Activated CD4-positive, alpha-beta T cell treated with anti-CD3 and anti-CD28 coated beads for 48 hours (primary cell): ENCODE measurements at regions not wholly inside any gene's neighbourhood (a gene's known extent, or its start where the extent isn't known, plus 50 kb on each side); places are given as distances from the start of the nearest gene placed in this dataset.

Experiments used
- DNase-seq: peaks from one replicate; pipeline ENCODE4 v3.0.0-alpha.2; 2020

DNA sequence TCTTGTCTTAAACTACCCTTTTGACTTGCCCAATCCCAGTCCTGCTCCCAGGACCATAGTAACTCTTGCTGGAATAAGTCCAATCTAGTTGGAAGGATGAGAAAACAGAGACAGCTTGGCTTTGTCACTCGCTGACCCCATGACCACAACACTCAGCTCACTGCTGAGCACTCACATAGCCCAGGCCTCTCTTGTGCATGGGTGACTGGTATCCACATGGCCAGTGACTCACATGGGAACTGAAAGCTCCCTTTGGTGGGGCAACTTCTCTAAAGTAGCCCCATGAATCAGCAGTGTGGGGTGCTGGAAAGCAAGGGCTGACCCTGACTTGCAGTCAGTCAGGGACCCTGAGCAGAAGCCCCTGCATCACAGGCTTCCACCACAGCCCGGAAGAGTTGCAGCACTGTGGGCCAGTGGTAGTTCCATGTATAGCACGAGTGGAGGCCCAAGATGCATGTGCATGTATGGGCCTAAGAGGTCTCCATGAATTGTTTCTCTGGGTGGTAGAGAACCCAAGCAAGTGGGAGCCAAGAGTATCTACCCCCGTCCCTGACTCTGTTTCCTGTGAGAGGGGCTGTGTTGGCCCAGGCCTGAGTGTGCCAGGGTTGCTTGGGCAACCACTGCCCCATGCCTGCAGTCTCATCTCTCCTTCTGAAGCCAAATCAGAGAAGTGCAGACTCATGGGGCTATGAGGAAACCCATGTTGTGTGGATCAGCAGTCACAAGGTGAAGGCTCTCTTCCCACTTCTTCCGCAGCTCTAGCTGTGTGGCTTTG lies 62.1 kb upstream of the XCR1 start:
- DNase-seq = peak; percentile 55

GRCh38 chr3:46087871-46088270 lies 60.6 kb upstream of the XCR1 start:
- DNase-seq = no peak

DNA sequence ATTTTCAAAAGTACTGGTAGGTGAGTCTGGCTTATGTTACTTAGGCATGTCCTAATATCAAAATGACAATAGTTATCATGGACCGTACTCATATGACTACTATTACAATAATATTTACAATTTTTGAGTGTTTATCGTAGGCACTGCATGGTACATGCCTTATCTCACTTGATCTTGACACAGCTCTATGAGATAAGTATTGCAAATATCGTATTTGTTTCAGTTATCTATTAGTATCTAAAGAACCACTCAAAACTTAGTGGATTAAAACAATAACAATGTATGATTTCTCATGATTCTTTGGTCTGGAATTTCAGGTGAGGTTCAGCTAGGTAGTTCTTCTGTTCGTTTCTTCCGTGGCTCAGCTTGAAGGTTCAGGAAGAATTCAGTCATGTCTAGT lies 59.7 kb upstream of the XCR1 start:
- no peak for DNase-seq

DNA sequence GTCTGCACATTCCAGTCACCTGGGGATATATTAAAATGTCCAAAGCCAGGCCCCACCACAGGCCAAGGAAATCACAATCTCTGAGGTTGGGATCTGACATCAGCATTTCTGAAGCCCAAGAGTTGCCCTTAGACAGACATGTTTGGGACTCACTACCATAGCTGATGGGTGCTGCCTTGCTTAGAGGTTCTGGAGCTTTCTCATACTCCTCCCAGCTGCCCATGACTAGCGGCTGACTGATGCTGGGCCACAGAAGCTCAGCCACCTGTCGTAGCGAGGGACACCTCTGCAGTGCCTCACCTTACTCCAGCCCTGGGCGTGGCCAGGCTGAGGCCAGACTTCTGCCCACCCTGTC lies 58.8 kb upstream of the XCR1 start:
- DNase-seq = no peak

GRCh38 chr3:46085421-46086082 lies 58.3 kb upstream of the XCR1 start:
- no peak for DNase-seq

DNA sequence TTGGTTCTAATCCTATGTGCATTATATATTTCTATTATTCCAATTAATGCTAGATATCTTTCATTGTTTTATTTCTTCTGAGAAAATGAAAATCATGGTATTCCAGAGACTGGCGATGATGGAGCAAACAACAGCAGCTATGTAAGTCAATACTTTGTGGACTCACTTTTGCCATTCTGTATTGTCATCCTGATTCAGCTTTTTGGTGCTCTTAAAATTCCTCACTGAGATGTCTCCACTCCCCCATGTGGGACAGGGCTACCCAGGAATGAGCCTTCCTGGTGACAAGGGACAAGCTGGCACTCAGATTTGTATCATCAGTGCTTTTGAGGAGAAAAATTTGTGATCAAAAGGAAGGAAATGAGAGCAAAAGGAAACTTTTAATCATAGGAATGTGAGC lies 56.7 kb upstream of the XCR1 start:
- no peak for DNase-seq

DNA sequence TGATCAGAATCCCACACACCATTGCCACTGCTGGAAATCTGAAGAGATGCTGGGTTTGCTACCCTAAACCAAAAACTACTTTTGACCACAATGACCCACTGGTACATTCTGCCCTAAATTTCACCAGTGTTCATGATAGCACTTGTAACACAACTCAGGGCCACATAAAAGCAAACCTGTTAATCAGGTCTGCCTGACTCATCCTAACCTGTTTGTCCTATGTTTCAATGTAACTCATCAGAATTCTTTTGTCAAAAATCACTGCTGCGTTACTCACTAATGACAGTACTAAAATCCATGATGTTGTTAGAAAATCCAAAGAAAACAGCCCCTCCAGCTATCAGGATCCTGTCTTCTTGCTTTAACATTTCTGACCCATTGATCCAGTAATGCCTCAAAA lies 55.6 kb upstream of the XCR1 start:
- no peak for DNase-seq

- no peak for DNase-seq
Observed at GRCh38 chr3:46082021-46082420, 54.7 kb upstream of the XCR1 start.

DNA sequence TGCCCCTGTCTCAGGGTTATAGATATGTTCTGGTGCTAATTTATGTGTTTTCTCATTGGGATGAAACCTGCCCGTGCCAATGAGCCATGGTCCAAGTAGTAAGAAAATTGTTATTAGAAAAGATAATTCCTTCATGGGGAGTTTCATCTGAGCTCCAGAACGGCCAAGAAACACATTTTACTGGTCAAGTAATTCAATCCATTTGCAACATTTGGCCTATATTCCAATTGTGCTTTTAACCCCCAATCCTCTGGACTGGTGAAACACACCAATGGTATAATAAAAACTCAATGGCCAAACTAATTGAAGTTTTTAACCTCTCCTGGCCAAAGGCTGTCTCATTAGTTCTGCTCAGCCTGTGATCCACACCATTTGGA lies 53.7 kb upstream of the XCR1 start:
- DNase-seq = no peak

DNA sequence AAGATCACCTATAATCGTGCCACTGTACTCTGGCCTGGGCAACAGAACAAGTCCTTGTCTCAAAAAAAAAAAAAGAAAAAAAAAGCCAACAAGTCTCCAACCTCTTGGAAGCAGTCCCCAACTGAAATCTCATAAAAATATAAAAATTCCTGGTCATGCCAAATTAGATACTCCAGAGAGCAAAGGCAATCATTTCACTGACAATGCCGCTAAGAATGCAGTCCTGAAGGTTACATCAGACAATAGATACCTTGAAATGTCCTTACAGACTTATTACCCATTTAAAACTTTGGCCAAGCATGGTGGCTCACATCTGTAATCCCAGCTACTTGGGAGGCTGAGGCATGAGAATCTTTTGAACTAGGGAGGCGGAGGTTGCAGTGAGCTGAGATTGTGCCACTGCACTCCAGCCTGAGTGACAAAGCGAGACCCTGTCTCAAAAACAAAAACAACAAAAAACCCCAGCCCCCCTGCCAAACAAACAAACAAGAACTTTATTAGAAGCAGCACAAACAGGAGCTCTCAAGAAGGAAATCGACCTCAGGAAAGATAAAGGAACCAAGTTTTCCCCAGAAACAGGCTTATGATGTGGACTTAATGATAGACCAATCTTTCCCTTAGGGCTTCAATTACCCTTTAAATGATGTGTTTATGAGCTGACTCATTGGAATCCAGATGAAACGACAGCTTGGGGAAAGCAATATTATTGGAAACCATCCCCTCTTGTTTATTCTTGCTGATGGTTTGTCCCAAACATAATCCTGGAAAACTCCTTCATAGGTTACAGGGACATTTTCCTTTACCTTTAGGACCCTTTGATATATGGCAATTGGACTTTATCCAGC lies 53.1 kb upstream of the XCR1 start:
- DNase-seq = no peak

GRCh38 chr3:46078712-46079400 lies 51.6 kb upstream of the XCR1 start:
- peak; percentile 93 for DNase-seq
